Caco-2 (cell line): ENCODE measurements at regions not wholly inside any gene's neighbourhood (a gene's known extent, or its start where the extent isn't known, plus 50 kb on each side); places are given as distances from the start of the nearest gene placed in this dataset.
"Not testable (repeated sequence)": the region's sequence is repeated elsewhere in the genome, so short reads cannot be mapped to it uniquely, and the experiment has no call there.

Experiments
- BruUV-seq: library from RNA; stranded (reverse); fragments of 400-500 nt; replicated peaks from 2 replicates; lab custom pipeline; 2021; lab: Mats Ljungman, UMichigan
- CTCF ChIA-PET: fragments of 300-600 bp; sonication (Branson Sonifier 250); formaldehyde crosslinking; loops from one replicate; lab custom pipeline; 2022; ENCODE audit warnings: antibody characterized with exemption; lab: Charles Lee
- POLR2A ChIA-PET: fragments of 300-600 bp; sonication (Branson Sonifier 250); formaldehyde crosslinking; loops from one replicate; lab custom pipeline; 2022; ENCODE audit warnings: antibody characterized with exemption; lab: Charles Lee
- DNase-seq, 2 experiments: peaks; one replicate each; pipeline versions ENCODE4 v3.0.0 to v3.0.0-alpha.2; 2020 to 2022
- H3K27me3 ChIP-seq: replicated peaks from 2 replicates; pipeline ENCODE4 v1.6.0; 2011; ENCODE audit warnings: low read length; ENCODE audit not compliant: control insufficient read depth, insufficient read depth
- H3K36me3 ChIP-seq: 2 replicates; pipeline ENCODE4 v1.5.1; 2011; ENCODE audit warnings: low read length; ENCODE audit not compliant: control insufficient read depth, insufficient read depth
- H3K4me1 ChIP-seq: fragments of 250-450 bp; sonication (Bioruptor Pico); 2 replicates; pipeline ENCODE4 v1.5.1; 2020; ENCODE audit warnings: mild to moderate bottlenecking
- H3K4me3 ChIP-seq: 2 replicates; pipeline ENCODE4 v1.5.1; 2011; ENCODE audit warnings: low read depth, mild to moderate bottlenecking, control low read depth, low read length
- H3K9me3 ChIP-seq: fragments of 250-450 bp; sonication (Bioruptor Pico); 2 replicates; pipeline ENCODE4 v1.5.1; 2020; ENCODE audit warnings: mild to moderate bottlenecking, moderate library complexity
- H3K27ac Mint-ChIP-seq: one replicate; pipeline ENCODE4 v1.8.0; 2022; ENCODE audit warnings: mixed read lengths; ENCODE audit not compliant: unreplicated experiment
- H3K27me3 Mint-ChIP-seq: one replicate; pipeline ENCODE4 v1.8.0; 2022; ENCODE audit warnings: mixed read lengths; ENCODE audit not compliant: insufficient read depth, unreplicated experiment
- H3K36me3 Mint-ChIP-seq: one replicate; pipeline ENCODE4 v1.8.0; 2022; ENCODE audit warnings: mild to moderate bottlenecking, mixed read lengths; ENCODE audit not compliant: insufficient read depth, unreplicated experiment
- H3K4me1 Mint-ChIP-seq: one replicate; pipeline ENCODE4 v1.8.0; 2022; ENCODE audit warnings: low read depth, mixed read lengths; ENCODE audit not compliant: unreplicated experiment
- H3K4me3 Mint-ChIP-seq: one replicate; pipeline ENCODE4 v1.8.0; 2022; ENCODE audit warnings: mild to moderate bottlenecking, moderate library complexity, mixed read lengths; ENCODE audit not compliant: unreplicated experiment
- H3K9me3 Mint-ChIP-seq: one replicate; pipeline ENCODE4 v1.8.0; 2022; ENCODE audit warnings: mixed read lengths; ENCODE audit not compliant: unreplicated experiment
- intact Hi-C: fragments of 100-400 bp; cut with micrococcal nuclease; formaldehyde crosslinking; loops from one replicate; pipeline ENCODE4 v1.10.0; 2022; ENCODE audit not compliant: unreplicated experiment
- TF ChIP-seq, protein P1 (sequence below), 2 experiments: fragments of 200-600 bp in 1 of 2; IDR thresholded peaks; 1 replicate in 1 of 2; 2 replicates in 1 of 2; pipeline versions ENCODE4 v1.5.1 to v1.8.0; 2011 to 2022; ENCODE audit warnings: antibody characterized with exemption in 1 of 2, control low read depth in 1 of 2, inconsistent platforms in 1 of 2, low read depth in 1 of 2, low read length in 1 of 2, mild to moderate bottlenecking in 1 of 2, moderate library complexity in 1 of 2; ENCODE audit not compliant: insufficient read depth in 1 of 2, severe bottlenecking in 1 of 2, unreplicated experiment in 1 of 2

DNA sequence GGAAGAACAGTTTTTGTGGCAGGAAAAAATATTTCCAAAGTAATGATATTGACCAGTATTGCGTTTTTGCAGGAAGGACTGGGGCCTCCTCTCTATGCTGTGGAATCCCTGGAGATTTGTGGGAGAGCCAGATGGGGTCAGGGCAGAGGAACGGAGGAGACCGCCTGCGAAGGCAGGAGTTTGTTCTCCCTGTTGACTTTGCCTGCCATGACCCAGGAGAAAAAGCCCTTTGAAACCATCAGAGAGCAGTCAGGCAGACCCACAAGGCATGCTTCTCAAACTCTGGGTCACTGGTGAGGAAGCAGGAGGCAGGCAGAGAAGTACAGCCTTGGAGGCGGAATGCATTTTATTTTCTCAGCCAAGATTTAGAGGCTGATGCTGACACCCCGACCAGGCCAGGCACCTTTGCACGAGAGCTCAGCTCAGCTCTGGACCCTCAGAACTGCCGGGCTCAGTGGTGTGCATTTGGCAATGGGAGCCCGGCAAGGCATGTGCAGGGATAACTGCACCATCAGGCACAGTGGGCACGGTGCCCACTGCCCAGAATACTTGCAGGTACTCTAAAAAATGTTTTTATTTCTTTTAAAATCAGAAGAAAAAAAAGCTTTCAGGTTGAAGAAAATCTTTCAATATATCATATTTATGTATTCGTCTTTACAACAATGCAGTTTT, 410.4 kb downstream of the RPS24 start:
- no peaks in the 10 kb centered on the region for H3K4me1 ChIP-seq
- no peaks in the 10 kb centered on the region for H3K27me3 ChIP-seq
- BruUV-seq = no TSS peak
- H3K4me3 ChIP-seq = no peak overlapping the region
- ChIA-PET POLR2A (no interaction called here), CTCF (no interaction called here)
- intact Hi-C loops = no loop called here
- no peaks in the 10 kb centered on the region for H3K36me3 ChIP-seq
- TF ChIP-seq, protein P1, sequence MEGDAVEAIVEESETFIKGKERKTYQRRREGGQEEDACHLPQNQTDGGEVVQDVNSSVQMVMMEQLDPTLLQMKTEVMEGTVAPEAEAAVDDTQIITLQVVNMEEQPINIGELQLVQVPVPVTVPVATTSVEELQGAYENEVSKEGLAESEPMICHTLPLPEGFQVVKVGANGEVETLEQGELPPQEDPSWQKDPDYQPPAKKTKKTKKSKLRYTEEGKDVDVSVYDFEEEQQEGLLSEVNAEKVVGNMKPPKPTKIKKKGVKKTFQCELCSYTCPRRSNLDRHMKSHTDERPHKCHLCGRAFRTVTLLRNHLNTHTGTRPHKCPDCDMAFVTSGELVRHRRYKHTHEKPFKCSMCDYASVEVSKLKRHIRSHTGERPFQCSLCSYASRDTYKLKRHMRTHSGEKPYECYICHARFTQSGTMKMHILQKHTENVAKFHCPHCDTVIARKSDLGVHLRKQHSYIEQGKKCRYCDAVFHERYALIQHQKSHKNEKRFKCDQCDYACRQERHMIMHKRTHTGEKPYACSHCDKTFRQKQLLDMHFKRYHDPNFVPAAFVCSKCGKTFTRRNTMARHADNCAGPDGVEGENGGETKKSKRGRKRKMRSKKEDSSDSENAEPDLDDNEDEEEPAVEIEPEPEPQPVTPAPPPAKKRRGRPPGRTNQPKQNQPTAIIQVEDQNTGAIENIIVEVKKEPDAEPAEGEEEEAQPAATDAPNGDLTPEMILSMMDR (IDR thresholded peaks at IDR 0.05; ENCODE audit: insufficient read depth in 1 of 2, low read depth in 1 of 2, low read length in 1 of 2, severe bottlenecking in 1 of 2, unreplicated experiment in 1 of 2) = no peak
- Mint-ChIP-seq H3K36me3 (no peaks in the 10 kb centered on the region), H3K9me3 (peaks cover 5% of the 10 kb centered on the region), H3K27ac (peak overlapping the region; percentile 71), H3K27me3 (no peaks in the 10 kb centered on the region), H3K4me3 (no peak overlapping the region), H3K4me1 (no peaks in the 10 kb centered on the region)
- no peak for DNase-seq
- H3K9me3 ChIP-seq = no peaks in the 10 kb centered on the region

DNA sequence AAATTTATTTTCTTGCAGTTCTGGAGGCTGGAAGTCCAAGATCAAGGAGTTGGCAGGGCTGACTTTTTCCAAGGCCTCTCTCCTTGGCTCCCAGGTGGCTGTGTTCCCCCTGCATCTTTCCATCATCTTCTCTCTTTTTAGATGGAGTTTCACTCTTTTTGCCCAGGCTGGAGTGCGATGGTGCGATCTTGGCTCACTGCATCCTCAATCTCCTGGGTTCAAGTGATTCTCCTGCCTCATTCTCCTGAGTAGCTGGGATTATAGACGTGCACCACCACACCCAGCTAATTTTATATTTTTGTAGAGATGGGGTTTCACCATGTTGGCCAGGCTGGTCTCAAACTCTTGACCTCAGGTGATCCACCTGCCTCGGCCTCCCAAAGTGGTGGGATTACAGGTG, 411.1 kb downstream of the RPS24 start:
- H3K27ac Mint-ChIP-seq, intact Hi-C loops, H3K4me1 Mint-ChIP-seq, H3K36me3 Mint-ChIP-seq, H3K36me3 ChIP-seq, CTCF ChIA-PET, H3K27me3 Mint-ChIP-seq, H3K4me3 Mint-ChIP-seq, H3K9me3 ChIP-seq, H3K27me3 ChIP-seq, H3K4me3 ChIP-seq, BruUV-seq, H3K4me1 ChIP-seq, POLR2A ChIA-PET, DNase-seq: not testable (repeated sequence)
- peaks cover 10% of the 10 kb centered on the region for H3K9me3 Mint-ChIP-seq

DNA sequence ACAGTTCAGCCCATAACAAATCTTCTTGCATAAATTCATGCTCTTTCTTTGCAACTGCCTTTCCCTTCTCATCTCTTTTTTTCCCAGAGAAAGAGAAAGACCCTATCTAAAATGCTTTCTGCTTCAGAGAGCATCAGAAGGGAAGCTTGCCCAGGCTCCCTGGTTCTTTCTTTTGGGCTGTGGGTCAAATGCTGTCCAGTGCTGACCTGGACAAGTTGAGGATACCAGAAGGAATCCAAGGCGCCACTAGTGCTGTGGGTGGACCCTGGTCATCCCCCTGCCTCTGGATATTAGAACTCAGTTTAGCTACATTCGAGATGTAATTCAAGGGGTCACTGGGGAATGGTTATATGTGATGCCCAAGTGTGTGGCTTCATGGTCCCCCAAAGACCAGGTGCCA, 411.6 kb downstream of the RPS24 start:
- no peaks in the 10 kb centered on the region for H3K36me3 Mint-ChIP-seq
- ChIA-PET POLR2A (no interaction called here), CTCF (no interaction called here)
- H3K27ac Mint-ChIP-seq = no peak overlapping the region
- no peak for DNase-seq
- H3K9me3 Mint-ChIP-seq = peaks cover 10% of the 10 kb centered on the region
- H3K9me3 ChIP-seq = no peaks in the 10 kb centered on the region
- no peak overlapping the region for H3K4me3 ChIP-seq
- H3K4me1 ChIP-seq = no peaks in the 10 kb centered on the region
- H3K27me3 ChIP-seq = no peaks in the 10 kb centered on the region
- intact Hi-C loops = no loop called here
- TF ChIP-seq, protein P1 (IDR thresholded peaks at IDR 0.05; ENCODE audit: insufficient read depth in 1 of 2, low read depth in 1 of 2, low read length in 1 of 2, severe bottlenecking in 1 of 2, unreplicated experiment in 1 of 2) = no peak
- no peaks in the 10 kb centered on the region for H3K36me3 ChIP-seq
- no TSS peak for BruUV-seq
- H3K4me3 Mint-ChIP-seq = no peak overlapping the region
- H3K27me3 Mint-ChIP-seq = no peaks in the 10 kb centered on the region
- no peaks in the 10 kb centered on the region for H3K4me1 Mint-ChIP-seq
